Mesothelial cell of epicardium (in vitro differentiated cells): ENCODE measurements at regions not wholly inside any gene's neighbourhood (a gene's known extent, or its start where the extent isn't known, plus 50 kb on each side); places are given as distances from the start of the nearest gene placed in this dataset.

Source experiments
- DNase-seq, 2 experiments: peaks; one replicate each; pipeline ENCODE4 v3.0.0; 2021; ENCODE audit warnings: low spot score in 2 of 2; ENCODE audit not compliant: unreplicated experiment in 2 of 2
- H3K27ac Mint-ChIP-seq: 2 replicates; pipeline ENCODE4 v1.8.0; 2021; ENCODE audit warnings: mixed read lengths
- H3K27me3 Mint-ChIP-seq: 2 replicates; pipeline ENCODE4 v1.8.0; 2021; ENCODE audit warnings: low read depth, mixed read lengths
- H3K36me3 Mint-ChIP-seq: 2 replicates; pipeline ENCODE4 v1.8.0; 2021; ENCODE audit warnings: mixed read lengths
- H3K4me1 Mint-ChIP-seq: 2 replicates; pipeline ENCODE4 v1.8.0; 2021; ENCODE audit warnings: mixed read lengths
- H3K4me3 Mint-ChIP-seq: 2 replicates; pipeline ENCODE4 v1.8.0; 2021; ENCODE audit warnings: mild to moderate bottlenecking, moderate library complexity, mixed read lengths
- H3K9me3 Mint-ChIP-seq: 2 replicates; pipeline ENCODE4 v1.8.0; 2021; ENCODE audit warnings: mixed read lengths
- TF ChIP-seq, protein P1 (sequence below): fragments of 200-600 bp; sonication (generic); IDR thresholded peaks from one replicate; pipeline ENCODE4 v1.5.0; 2021; ENCODE audit warnings: antibody characterized with exemption; ENCODE audit not compliant: unreplicated experiment

DNA sequence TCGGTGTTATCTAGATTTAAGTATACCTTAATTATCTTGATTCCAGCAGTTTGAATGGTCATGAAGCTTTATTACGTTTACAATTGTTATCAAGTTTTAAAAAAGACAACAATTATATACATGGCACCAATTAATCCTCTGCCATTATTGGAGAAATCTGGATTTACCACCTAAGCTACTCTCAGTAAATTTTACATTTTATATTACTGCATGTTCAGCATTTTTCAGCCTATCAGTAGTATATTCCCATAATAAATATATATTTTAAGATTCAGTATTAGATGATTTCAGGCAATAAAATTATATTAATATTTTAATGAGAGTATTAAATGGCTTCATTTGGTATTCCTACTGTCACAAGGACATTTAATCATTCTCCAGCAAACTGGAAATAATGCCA is 264.5 kb upstream of the PRDM9 start:
- TF ChIP-seq, protein P1, sequence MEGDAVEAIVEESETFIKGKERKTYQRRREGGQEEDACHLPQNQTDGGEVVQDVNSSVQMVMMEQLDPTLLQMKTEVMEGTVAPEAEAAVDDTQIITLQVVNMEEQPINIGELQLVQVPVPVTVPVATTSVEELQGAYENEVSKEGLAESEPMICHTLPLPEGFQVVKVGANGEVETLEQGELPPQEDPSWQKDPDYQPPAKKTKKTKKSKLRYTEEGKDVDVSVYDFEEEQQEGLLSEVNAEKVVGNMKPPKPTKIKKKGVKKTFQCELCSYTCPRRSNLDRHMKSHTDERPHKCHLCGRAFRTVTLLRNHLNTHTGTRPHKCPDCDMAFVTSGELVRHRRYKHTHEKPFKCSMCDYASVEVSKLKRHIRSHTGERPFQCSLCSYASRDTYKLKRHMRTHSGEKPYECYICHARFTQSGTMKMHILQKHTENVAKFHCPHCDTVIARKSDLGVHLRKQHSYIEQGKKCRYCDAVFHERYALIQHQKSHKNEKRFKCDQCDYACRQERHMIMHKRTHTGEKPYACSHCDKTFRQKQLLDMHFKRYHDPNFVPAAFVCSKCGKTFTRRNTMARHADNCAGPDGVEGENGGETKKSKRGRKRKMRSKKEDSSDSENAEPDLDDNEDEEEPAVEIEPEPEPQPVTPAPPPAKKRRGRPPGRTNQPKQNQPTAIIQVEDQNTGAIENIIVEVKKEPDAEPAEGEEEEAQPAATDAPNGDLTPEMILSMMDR = no peak
- H3K36me3 Mint-ChIP-seq = no peaks in the 10 kb centered on the region
- no peaks in the 10 kb centered on the region for H3K27me3 Mint-ChIP-seq
- no peak overlapping the region for H3K4me3 Mint-ChIP-seq
- no peaks in the 10 kb centered on the region for H3K9me3 Mint-ChIP-seq
- H3K4me1 Mint-ChIP-seq = no peaks in the 10 kb centered on the region
- H3K27ac Mint-ChIP-seq = no peak overlapping the region
- DNase-seq = no peak

DNA sequence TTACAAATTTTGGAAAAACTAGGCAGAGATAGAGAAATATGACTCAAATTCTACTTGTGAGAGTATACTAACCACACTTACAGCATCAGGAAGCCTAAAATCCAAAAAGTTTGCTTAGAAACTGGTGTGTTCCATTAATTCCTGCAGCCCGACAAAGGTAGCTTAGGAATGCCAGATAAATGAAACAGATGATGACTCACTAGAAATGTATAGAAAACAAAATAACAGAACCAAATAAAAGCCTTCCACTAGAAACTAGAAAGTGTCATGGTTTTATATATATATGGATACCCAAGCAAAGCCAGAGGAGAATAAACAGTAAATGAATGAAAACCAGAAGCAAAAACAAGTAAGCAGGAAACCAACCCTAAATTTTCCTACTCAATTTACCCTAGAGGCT is 272.2 kb upstream of the PRDM9 start:
- H3K27me3 Mint-ChIP-seq = no peaks in the 10 kb centered on the region
- no peaks in the 10 kb centered on the region for H3K36me3 Mint-ChIP-seq
- H3K4me3 Mint-ChIP-seq = no peak overlapping the region
- TF ChIP-seq, protein P1 = no peak
- no peak for DNase-seq
- H3K4me1 Mint-ChIP-seq = no peaks in the 10 kb centered on the region
- H3K9me3 Mint-ChIP-seq = no peaks in the 10 kb centered on the region
- H3K27ac Mint-ChIP-seq = no peak overlapping the region

- Mint-ChIP-seq H3K4me1 (no peaks in the 10 kb centered on the region), H3K4me3 (no peak overlapping the region), H3K36me3 (no peaks in the 10 kb centered on the region), H3K27ac (no peak overlapping the region), H3K9me3 (no peaks in the 10 kb centered on the region), H3K27me3 (no peaks in the 10 kb centered on the region)
- DNase-seq = no peak
- TF ChIP-seq, protein P1 = no peak
Measured at GRCh38 chr5:23234197-23234596, 273.2 kb upstream of the PRDM9 start.

- Mint-ChIP-seq H3K27me3 (no peaks in the 10 kb centered on the region), H3K4me1 (no peaks in the 10 kb centered on the region), H3K27ac (no peak overlapping the region), H3K9me3 (peaks cover 9% of the 10 kb centered on the region), H3K4me3 (no peak overlapping the region), H3K36me3 (no peaks in the 10 kb centered on the region)
- TF ChIP-seq, protein P1 = no peak
- DNase-seq = no peak
Measured at GRCh38 chr5:23223846-23224245, 283.6 kb upstream of the PRDM9 start.

GRCh38 chr5:23221831-23222230 is 285.6 kb upstream of the PRDM9 start:
- Mint-ChIP-seq H3K27me3 (no peaks in the 10 kb centered on the region), H3K9me3 (peaks cover 9% of the 10 kb centered on the region), H3K27ac (no peak overlapping the region), H3K4me1 (no peaks in the 10 kb centered on the region), H3K36me3 (no peaks in the 10 kb centered on the region), H3K4me3 (no peak overlapping the region)
- TF ChIP-seq, protein P1 = no peak
- DNase-seq = no peak

- H3K27ac Mint-ChIP-seq = no peak overlapping the region
- H3K36me3 Mint-ChIP-seq = no peaks in the 10 kb centered on the region
- TF ChIP-seq, protein P1 = no peak
- H3K9me3 Mint-ChIP-seq = peaks cover 6% of the 10 kb centered on the region
- no peaks in the 10 kb centered on the region for H3K27me3 Mint-ChIP-seq
- no peaks in the 10 kb centered on the region for H3K4me1 Mint-ChIP-seq
- DNase-seq = no peak
- no peak overlapping the region for H3K4me3 Mint-ChIP-seq
Measured at GRCh38 chr5:23217159-23217558, 290.2 kb upstream of the PRDM9 start.
